ENCODE measurements at regions not wholly inside any gene's neighbourhood (a gene's known extent, or its start where the extent isn't known, plus 50 kb on each side); places are given as distances from the start of the nearest gene placed in this dataset.

GRCh38 chr9:2924380-2924768 is 80.5 kb upstream of the PUM3 start:
- TF ChIP-seq POLR2A (IDR thresholded peaks at IDR 0.05) (no peak), CTCF (IDR thresholded peaks at IDR 0.05) (no peak)
- H3K9me3 ChIP-seq: peaks cover 0 to 8% (median 0%) of the 10 kb centered on the region in 12 donors
- H3K27ac ChIP-seq: no peak overlapping the region
- no peaks in the 10 kb centered on the region for H3K4me1 ChIP-seq
- H3K27me3 ChIP-seq: peaks cover 0 to 21% (median 0%) of the 10 kb centered on the region in 9 donors
- no peak overlapping the region for H3K4me3 ChIP-seq
- DNase-seq (no peak), ATAC-seq (no peak)
- WGBS, 4 donors: 71 to 79% (median 75%) methylated on average over 3 of the region's 3 CpGs
- no peaks in the 10 kb centered on the region for H3K36me3 ChIP-seq
- intact Hi-C loops (cut with DNase I): no loop called here

- Histone ChIP-seq H3K27ac (no peak overlapping the region), H3K27me3 (peaks cover 0 to 21% (median 0%) of the 10 kb centered on the region in 9 donors), H3K4me3 (no peak overlapping the region), H3K4me1 (no peaks in the 10 kb centered on the region), H3K9me3 (peaks cover 0 to 8% (median 0%) of the 10 kb centered on the region in 12 donors), H3K36me3 (no peaks in the 10 kb centered on the region)
- ATAC-seq (no peak), DNase-seq (no peak)
- WGBS, 4 donors: 42 to 47% (median 44%) methylated on average over 6 of the region's 6 CpGs
- TF ChIP-seq POLR2A (IDR thresholded peaks at IDR 0.05) (no peak), CTCF (IDR thresholded peaks at IDR 0.05) (no peak)
- intact Hi-C loops (cut with DNase I): no loop called here
Observed at GRCh38 chr9:2923766-2924379, 80.0 kb upstream of the PUM3 start.

- no peaks in the 10 kb centered on the region for H3K9me3 ChIP-seq
- no peaks in the 10 kb centered on the region for H3K4me1 ChIP-seq
- DNase-seq (no peak), ATAC-seq (no peak)
- no peaks in the 10 kb centered on the region for H3K36me3 ChIP-seq
- H3K27me3 ChIP-seq: peaks cover 0 to 20% (median 0%) of the 10 kb centered on the region in 9 donors
- intact Hi-C loops (cut with DNase I): no loop called here
- TF ChIP-seq POLR2A (IDR thresholded peaks at IDR 0.05): no peak
- no peak for TF ChIP-seq CTCF (IDR thresholded peaks at IDR 0.05)
- 42 to 69% (median 62%) methylated on average over 2 of the region's 2 CpGs for WGBS, 4 donors
- H3K27ac ChIP-seq: no peak overlapping the region
- no peak overlapping the region for H3K4me3 ChIP-seq
Observed at GRCh38 chr9:2919347-2919746, 75.5 kb upstream of the PUM3 start.

- TF ChIP-seq CTCF (IDR thresholded peaks at IDR 0.05) (no peak), POLR2A (IDR thresholded peaks at IDR 0.05) (no peak)
- H3K4me3 ChIP-seq: no peak overlapping the region
- intact Hi-C loops (cut with DNase I): no loop called here
- H3K27ac ChIP-seq: no peak overlapping the region
- 59 to 64% (median 61%) methylated on average over 3 of the region's 3 CpGs for WGBS, 4 donors
- H3K9me3 ChIP-seq: no peaks in the 10 kb centered on the region
- H3K36me3 ChIP-seq: no peaks in the 10 kb centered on the region
- no peak for ATAC-seq
- DNase-seq: no peak
- H3K27me3 ChIP-seq: no peaks in the 10 kb centered on the region
- no peaks in the 10 kb centered on the region for H3K4me1 ChIP-seq
Observed at GRCh38 chr9:2916382-2916985, 72.6 kb upstream of the PUM3 start.

Data from heart left ventricle (tissue), 16 donors.